ENCODE measurements at regions not wholly inside any gene's neighbourhood (a gene's known extent, or its start where the extent isn't known, plus 50 kb on each side); places are given as distances from the start of the nearest gene placed in this dataset.

DNA sequence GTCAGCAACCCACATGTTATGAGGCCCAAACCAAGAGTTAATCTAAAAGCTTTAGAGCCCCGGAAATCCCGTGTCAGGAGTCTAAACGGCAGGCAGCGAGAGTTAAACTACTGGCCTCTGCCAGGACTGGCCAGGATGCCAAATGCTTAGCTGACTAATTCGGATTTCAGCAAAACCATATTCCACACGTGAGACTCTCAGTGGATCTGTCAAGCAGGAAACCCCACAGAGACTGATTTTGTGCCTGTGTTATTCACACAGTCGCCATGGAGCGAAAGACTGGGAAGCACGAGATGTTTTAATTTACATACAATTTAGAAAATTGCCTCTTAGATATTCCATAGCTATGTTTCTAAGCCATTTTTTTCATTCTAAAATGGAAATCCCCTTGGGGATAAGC lies 152.9 kb downstream of the RNASET2 start:
- TF ChIP-seq, protein P1, sequence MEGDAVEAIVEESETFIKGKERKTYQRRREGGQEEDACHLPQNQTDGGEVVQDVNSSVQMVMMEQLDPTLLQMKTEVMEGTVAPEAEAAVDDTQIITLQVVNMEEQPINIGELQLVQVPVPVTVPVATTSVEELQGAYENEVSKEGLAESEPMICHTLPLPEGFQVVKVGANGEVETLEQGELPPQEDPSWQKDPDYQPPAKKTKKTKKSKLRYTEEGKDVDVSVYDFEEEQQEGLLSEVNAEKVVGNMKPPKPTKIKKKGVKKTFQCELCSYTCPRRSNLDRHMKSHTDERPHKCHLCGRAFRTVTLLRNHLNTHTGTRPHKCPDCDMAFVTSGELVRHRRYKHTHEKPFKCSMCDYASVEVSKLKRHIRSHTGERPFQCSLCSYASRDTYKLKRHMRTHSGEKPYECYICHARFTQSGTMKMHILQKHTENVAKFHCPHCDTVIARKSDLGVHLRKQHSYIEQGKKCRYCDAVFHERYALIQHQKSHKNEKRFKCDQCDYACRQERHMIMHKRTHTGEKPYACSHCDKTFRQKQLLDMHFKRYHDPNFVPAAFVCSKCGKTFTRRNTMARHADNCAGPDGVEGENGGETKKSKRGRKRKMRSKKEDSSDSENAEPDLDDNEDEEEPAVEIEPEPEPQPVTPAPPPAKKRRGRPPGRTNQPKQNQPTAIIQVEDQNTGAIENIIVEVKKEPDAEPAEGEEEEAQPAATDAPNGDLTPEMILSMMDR (IDR thresholded peaks at IDR 0.05; ENCODE audit: unreplicated experiment) = no peak
- intact Hi-C loops (cut with micrococcal nuclease; ENCODE audit: unreplicated experiment) = no loop called here
- no peak overlapping the region for H3K4me3 Mint-ChIP-seq (ENCODE audit: low read depth, unreplicated experiment)
- CTCF ChIA-PET = no interaction called here
- H3K36me3 Mint-ChIP-seq (ENCODE audit: insufficient read depth, unreplicated experiment) = no peaks in the 10 kb centered on the region
- peaks cover 24% of the 10 kb centered on the region for H3K27me3 Mint-ChIP-seq (ENCODE audit: unreplicated experiment)
- no TSS peak for BruUV-seq (replicated peaks)
- no peaks in the 10 kb centered on the region for H3K4me1 Mint-ChIP-seq (ENCODE audit: low read depth, unreplicated experiment)
- no peak for DNase-seq
- no peak overlapping the region for H3K27ac Mint-ChIP-seq (ENCODE audit: unreplicated experiment)
- peaks cover 6% of the 10 kb centered on the region for H3K9me3 Mint-ChIP-seq (ENCODE audit: low read depth, unreplicated experiment)

DNA sequence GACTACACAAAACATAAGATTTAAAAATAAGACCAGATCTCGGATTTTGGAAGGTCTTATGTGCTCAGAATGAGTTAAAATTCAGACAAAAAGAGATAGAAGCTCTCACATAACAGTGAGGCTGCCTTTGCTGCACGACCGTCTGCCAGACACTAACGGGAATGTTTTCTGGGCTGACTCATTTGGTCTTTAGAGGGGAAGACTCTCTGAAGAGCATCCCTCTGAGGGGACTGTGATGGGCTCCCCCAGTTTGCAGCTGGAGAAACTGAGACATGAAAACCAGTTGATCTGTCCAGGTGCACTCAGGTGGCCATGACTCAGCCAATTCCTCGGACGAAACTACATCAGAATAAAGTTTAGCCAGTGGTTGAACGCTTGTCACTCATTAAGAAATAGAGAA lies 153.9 kb downstream of the RNASET2 start:
- TF ChIP-seq, protein P1 (IDR thresholded peaks at IDR 0.05; ENCODE audit: unreplicated experiment) = no peak
- BruUV-seq (replicated peaks) = no TSS peak
- no peak overlapping the region for H3K27ac Mint-ChIP-seq (ENCODE audit: unreplicated experiment)
- H3K27me3 Mint-ChIP-seq (ENCODE audit: unreplicated experiment) = peaks cover 14% of the 10 kb centered on the region
- peaks cover 6% of the 10 kb centered on the region for H3K9me3 Mint-ChIP-seq (ENCODE audit: low read depth, unreplicated experiment)
- DNase-seq = no peak
- CTCF ChIA-PET = no interaction called here
- H3K36me3 Mint-ChIP-seq (ENCODE audit: insufficient read depth, unreplicated experiment) = no peaks in the 10 kb centered on the region
- H3K4me1 Mint-ChIP-seq (ENCODE audit: low read depth, unreplicated experiment) = no peaks in the 10 kb centered on the region
- intact Hi-C loops (cut with micrococcal nuclease; ENCODE audit: unreplicated experiment) = no loop called here
- no peak overlapping the region for H3K4me3 Mint-ChIP-seq (ENCODE audit: low read depth, unreplicated experiment)

DNA sequence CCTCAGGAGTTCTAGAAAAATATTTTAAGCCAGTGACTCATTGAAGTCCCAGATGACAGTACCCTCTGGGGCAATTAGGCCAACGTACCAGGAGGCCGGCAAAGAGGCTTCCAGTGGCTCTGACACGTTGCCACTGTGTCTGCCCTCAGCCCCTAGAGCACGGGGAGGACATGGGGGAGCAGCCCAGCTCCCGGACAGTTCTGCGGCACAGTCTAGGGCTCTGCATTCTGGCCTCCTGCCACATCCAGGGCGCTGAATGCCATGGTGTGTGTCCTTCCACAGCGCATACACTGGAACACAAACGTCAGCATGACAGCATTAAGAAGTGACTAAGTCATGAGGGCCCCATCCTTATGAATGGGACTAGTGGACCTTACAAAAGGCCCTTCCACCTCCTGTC lies 156.2 kb downstream of the RNASET2 start:
- CTCF ChIA-PET = interaction anchor here (0.7 kb wide), 1 partner anchor 356 kb away, joined by 3 read pairs; no protein-coding TSS in a partner anchor
- H3K36me3 Mint-ChIP-seq (ENCODE audit: insufficient read depth, unreplicated experiment) = no peaks in the 10 kb centered on the region
- no TSS peak for BruUV-seq (replicated peaks)
- no peak overlapping the region for H3K27ac Mint-ChIP-seq (ENCODE audit: unreplicated experiment)
- H3K4me1 Mint-ChIP-seq (ENCODE audit: low read depth, unreplicated experiment) = no peaks in the 10 kb centered on the region
- H3K4me3 Mint-ChIP-seq (ENCODE audit: low read depth, unreplicated experiment) = no peak overlapping the region
- peaks cover 15% of the 10 kb centered on the region for H3K27me3 Mint-ChIP-seq (ENCODE audit: unreplicated experiment)
- no peaks in the 10 kb centered on the region for H3K9me3 Mint-ChIP-seq (ENCODE audit: low read depth, unreplicated experiment)
- DNase-seq = no peak
- TF ChIP-seq, protein P1 (IDR thresholded peaks at IDR 0.05; ENCODE audit: unreplicated experiment) = no peak
- intact Hi-C loops (cut with micrococcal nuclease; ENCODE audit: unreplicated experiment) = no loop called here

DNA sequence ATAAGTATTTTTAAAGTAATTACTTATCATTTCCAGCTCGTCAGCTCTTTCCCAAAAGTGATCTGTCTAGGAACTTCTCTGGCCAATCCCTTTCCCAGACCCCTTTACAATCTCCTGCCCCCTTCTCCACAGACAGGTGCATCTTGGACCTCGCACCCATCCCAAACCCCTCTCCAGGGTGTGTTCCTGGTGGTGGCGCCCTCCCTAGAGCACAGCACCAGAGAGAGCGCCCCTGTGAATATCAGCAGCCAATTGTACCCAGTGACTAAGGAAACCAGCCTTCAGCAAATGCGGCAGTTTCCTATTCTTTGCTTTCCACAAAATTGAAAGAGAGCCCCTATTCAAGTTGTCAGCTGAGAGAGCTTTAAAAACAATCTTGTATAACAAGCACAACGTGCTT lies 157.7 kb downstream of the RNASET2 start:
- no peaks in the 10 kb centered on the region for H3K9me3 Mint-ChIP-seq (ENCODE audit: low read depth, unreplicated experiment)
- peaks cover 15% of the 10 kb centered on the region for H3K27me3 Mint-ChIP-seq (ENCODE audit: unreplicated experiment)
- no peak overlapping the region for H3K4me3 Mint-ChIP-seq (ENCODE audit: low read depth, unreplicated experiment)
- H3K36me3 Mint-ChIP-seq (ENCODE audit: insufficient read depth, unreplicated experiment) = no peaks in the 10 kb centered on the region
- no TSS peak for BruUV-seq (replicated peaks)
- no peak overlapping the region for H3K27ac Mint-ChIP-seq (ENCODE audit: unreplicated experiment)
- intact Hi-C loops (cut with micrococcal nuclease; ENCODE audit: unreplicated experiment) = no loop called here
- TF ChIP-seq, protein P1 (IDR thresholded peaks at IDR 0.05; ENCODE audit: unreplicated experiment) = no peak
- CTCF ChIA-PET = no interaction called here
- no peak for DNase-seq
- no peaks in the 10 kb centered on the region for H3K4me1 Mint-ChIP-seq (ENCODE audit: low read depth, unreplicated experiment)

Measured in Calu3 (cell line).